K562 (cell line): ENCODE measurements at regions not wholly inside any gene's neighbourhood (a gene's known extent, or its start where the extent isn't known, plus 50 kb on each side); places are given as distances from the start of the nearest gene placed in this dataset.

Experiments
- ATF2 ChIP-seq: sonication (generic); formaldehyde crosslinking; IDR thresholded peaks from 2 replicates; pipeline ENCODE4 v1.8.1; 2022; ENCODE audit warnings: missing genetic modification reagents
- ATF3 ChIP-seq, 2 experiments: fragments of 450-650 bp in 1 of 2; sonication (generic) in 1 of 2; formaldehyde crosslinking in 1 of 2; IDR thresholded peaks in 1 of 2; conservative IDR thresholded peaks in 1 of 2; 2 replicates each; pipeline versions ENCODE4 v1.6.1 to v1.8.1; 2016 to 2023; ENCODE audit warnings: mild to moderate bottlenecking in 2 of 2, moderate library complexity in 2 of 2, inconsistent platforms in 1 of 2, missing genetic modification reagents in 1 of 2
- BRD4 ChIP-seq: fragments of 200-600 bp; sonication (generic); IDR thresholded peaks from 2 replicates; pipeline ENCODE4 v1.6.1; 2017; ENCODE audit warnings: inconsistent platforms
- FOSL1 ChIP-seq: fragments of 200-800 bp; sonication (Bioruptor generic); conservative IDR thresholded peaks from 2 replicates; pipeline ENCODE4 v1.6.1; 2016; ENCODE audit warnings: missing genetic modification characterization, missing compliant biosample characterization
- JUN ChIP-seq, 2 experiments: sonication (generic) in 1 of 2; formaldehyde crosslinking in 1 of 2; IDR thresholded peaks; 2 replicates each; pipeline versions ENCODE4 v1.6.1 to v1.8.0; 2012 to 2022; ENCODE audit warnings: borderline replicate concordance in 2 of 2, mild to moderate bottlenecking in 2 of 2, improper control_type of control experiment in 1 of 2, low read depth in 1 of 2, low read length in 1 of 2, missing genetic modification reagents in 1 of 2
- KLF10 ChIP-seq: fragments of 250-450 bp; sonication (Bioruptor Pico); IDR thresholded peaks from 2 replicates; pipeline ENCODE4 v1.6.1; 2021; ENCODE audit warnings: matching md5 sums
- NR2C1 ChIP-seq, 2 experiments: fragments of 450-650 bp; IDR thresholded peaks; 2 replicates each; pipeline ENCODE4 v1.6.1; 2017; ENCODE audit warnings: mild to moderate bottlenecking in 2 of 2, antibody characterized with exemption in 1 of 2, inconsistent platforms in 1 of 2, missing compliant biosample characterization in 1 of 2, missing genetic modification characterization in 1 of 2
- NRF1 ChIP-seq, 2 experiments: fragments of 450-650 bp; IDR thresholded peaks in 1 of 2; conservative IDR thresholded peaks in 1 of 2; 2 replicates each; pipeline ENCODE4 v1.6.1; 2014; ENCODE audit warnings: mild to moderate bottlenecking in 2 of 2
- RBM22 ChIP-seq: fragments of 200-400 bp; formaldehyde crosslinking; IDR thresholded peaks from 2 replicates; pipeline ENCODE4 v1.6.1; 2018; ENCODE audit warnings: low read length, low read depth; ENCODE audit not compliant: poor library complexity, severe bottlenecking
- TFAP4 ChIP-seq: sonication (generic); formaldehyde crosslinking; IDR thresholded peaks from 2 replicates; pipeline ENCODE4 v1.8.0; 2022; ENCODE audit warnings: missing genetic modification reagents, mild to moderate bottlenecking, moderate library complexity, borderline replicate concordance
- ZBTB12 ChIP-seq: fragments of 250-450 bp; sonication (Bioruptor Pico); IDR thresholded peaks from 2 replicates; pipeline ENCODE4 v1.4.0; 2020
- ZNF75A ChIP-seq: fragments of 450-650 bp; formaldehyde crosslinking; IDR thresholded peaks from 2 replicates; pipeline ENCODE4 v1.4.0; 2020; ENCODE audit warnings: mild to moderate bottlenecking

- TF ChIP-seq FOSL1 (tag): peak; percentile 94
- no peak for TF ChIP-seq BRD4
- peak; percentile 33; the same call in 1 of the 2 replicates for TF ChIP-seq ZBTB12 (CRISPR knock-in tag)
- TF ChIP-seq ATF2 (CRISPR knock-in tag): 0 out of 2 replicates have a peak, but pooled peaks have one; percentile 52
- peak; percentile 71; the same call in 1 of the 2 replicates for TF ChIP-seq JUN (IDR thresholded peaks at IDR 0.05; ENCODE audit: borderline replicate concordance, low read depth, low read length)
- no peak for TF ChIP-seq JUN (CRISPR knock-in tag; IDR thresholded peaks at IDR 0.05; ENCODE audit: borderline replicate concordance)
- no peak for TF ChIP-seq ZNF75A (CRISPR knock-in tag)
- no peak for TF ChIP-seq NR2C1 (IDR thresholded peaks at IDR 0.05)
- TF ChIP-seq NR2C1 (tag; IDR thresholded peaks at IDR 0.05): no peak
- no peak for TF ChIP-seq RBM22
- peak; percentile 95 for TF ChIP-seq TFAP4 (CRISPR knock-in tag)
- peak; percentile 89 for TF ChIP-seq ATF3 (IDR thresholded peaks at IDR 0.05)
- TF ChIP-seq ATF3 (CRISPR knock-in tag; conservative IDR thresholded peaks at IDR 0.05): peak; percentile 92
- TF ChIP-seq KLF10 (CRISPR knock-in tag): no peak
- TF ChIP-seq NRF1 (conservative IDR thresholded peaks at IDR 0.05 in 1 of 2, IDR thresholded peaks at IDR 0.05 in 1 of 2): peak; percentile 80 to 84
These were observed 135.2 kb downstream of the TSHZ3 start (continued) for GRCh38 chr19:31214086-31214485.
